ENCODE measurements at regions not wholly inside any gene's neighbourhood (a gene's known extent, or its start where the extent isn't known, plus 50 kb on each side); places are given as distances from the start of the nearest gene placed in this dataset.

DNA sequence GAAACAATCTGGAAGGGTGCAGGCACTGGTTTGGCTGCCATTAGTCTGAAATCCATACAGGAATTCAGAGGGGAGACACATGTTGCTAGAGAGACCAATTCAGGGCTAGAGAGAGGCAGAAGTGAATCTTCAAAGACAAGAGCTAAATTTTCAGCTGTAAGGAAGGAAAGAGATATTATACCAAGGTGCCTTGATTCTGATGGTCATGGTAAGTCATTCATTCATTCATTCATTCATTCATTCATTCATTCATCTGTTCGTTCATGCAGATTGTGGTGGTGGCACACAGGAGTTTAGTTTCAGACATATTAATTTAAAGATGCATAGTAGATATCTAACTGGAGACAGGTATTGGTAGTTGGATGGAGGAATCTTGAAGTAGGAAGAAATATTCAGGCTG, 1493.5 kb upstream of the TMEM132C start:
- H3K27me3 ChIP-seq (ENCODE audit: insufficient read depth, low read length), result no peaks in the 10 kb centered on the region
- no peaks in the 10 kb centered on the region for H3K79me2 ChIP-seq (ENCODE audit: insufficient read depth, low read length)
- H3K4me3 ChIP-seq (ENCODE audit: insufficient read depth, low read length), result no peak overlapping the region
- TF ChIP-seq CTCF (IDR thresholded peaks at IDR 0.05; ENCODE audit: extremely low read depth, low read depth, low read length), result no peak
- no peaks in the 10 kb centered on the region for H4K20me1 ChIP-seq (ENCODE audit: insufficient read depth, low read length)
- no peaks in the 10 kb centered on the region for H3K36me3 ChIP-seq (ENCODE audit: insufficient read depth, low read length)
- H3K4me2 ChIP-seq (ENCODE audit: insufficient read depth, low read length), result no peak overlapping the region
- H3K27ac ChIP-seq (ENCODE audit: low read depth, low read length), result no peak overlapping the region
- no peak overlapping the region for H2AFZ ChIP-seq (ENCODE audit: low read length)
- no peaks in the 10 kb centered on the region for H3K4me1 ChIP-seq (ENCODE audit: insufficient read depth, low read length)
- H3K9me3 ChIP-seq (ENCODE audit: low read depth, low read length), result no peaks in the 10 kb centered on the region
- DNase-seq (ENCODE audit: insufficient read length, low spot score, missing footprints), result no peak

GRCh38 chr12:126776026-126776655, 1490.8 kb upstream of the TMEM132C start:
- H3K36me3 ChIP-seq (ENCODE audit: insufficient read depth, low read length), result no peaks in the 10 kb centered on the region
- H3K4me3 ChIP-seq (ENCODE audit: insufficient read depth, low read length), result no peak overlapping the region
- H3K4me1 ChIP-seq (ENCODE audit: insufficient read depth, low read length), result no peaks in the 10 kb centered on the region
- H3K27me3 ChIP-seq (ENCODE audit: insufficient read depth, low read length), result no peaks in the 10 kb centered on the region
- H3K9me3 ChIP-seq (ENCODE audit: low read depth, low read length), result no peaks in the 10 kb centered on the region
- no peak overlapping the region for H3K4me2 ChIP-seq (ENCODE audit: insufficient read depth, low read length)
- no peak overlapping the region for H2AFZ ChIP-seq (ENCODE audit: low read length)
- H3K27ac ChIP-seq (ENCODE audit: low read depth, low read length), result no peak overlapping the region
- no peak for DNase-seq (ENCODE audit: insufficient read length, low spot score, missing footprints)
- no peaks in the 10 kb centered on the region for H4K20me1 ChIP-seq (ENCODE audit: insufficient read depth, low read length)
- no peak for TF ChIP-seq CTCF (IDR thresholded peaks at IDR 0.05; ENCODE audit: extremely low read depth, low read depth, low read length)
- H3K79me2 ChIP-seq (ENCODE audit: insufficient read depth, low read length), result no peaks in the 10 kb centered on the region

GRCh38 chr12:126780343-126780742, 1486.6 kb upstream of the TMEM132C start:
- Histone ChIP-seq H3K4me3 (ENCODE audit: insufficient read depth, low read length) (no peak overlapping the region), H3K27ac (ENCODE audit: low read depth, low read length) (no peak overlapping the region), H2AFZ (ENCODE audit: low read length) (no peak overlapping the region), H3K36me3 (ENCODE audit: insufficient read depth, low read length) (no peaks in the 10 kb centered on the region), H3K9me3 (ENCODE audit: low read depth, low read length) (no peaks in the 10 kb centered on the region), H3K79me2 (ENCODE audit: insufficient read depth, low read length) (no peaks in the 10 kb centered on the region), H3K4me1 (ENCODE audit: insufficient read depth, low read length) (no peaks in the 10 kb centered on the region), H3K27me3 (ENCODE audit: insufficient read depth, low read length) (no peaks in the 10 kb centered on the region), H4K20me1 (ENCODE audit: insufficient read depth, low read length) (no peaks in the 10 kb centered on the region), H3K4me2 (ENCODE audit: insufficient read depth, low read length) (no peak overlapping the region)
- DNase-seq (ENCODE audit: insufficient read length, low spot score, missing footprints), result no peak
- TF ChIP-seq CTCF (IDR thresholded peaks at IDR 0.05; ENCODE audit: extremely low read depth, low read depth, low read length), result no peak

GRCh38 chr12:126781593-126781992, 1485.4 kb upstream of the TMEM132C start:
- no peaks in the 10 kb centered on the region for H3K27me3 ChIP-seq (ENCODE audit: insufficient read depth, low read length)
- no peak overlapping the region for H3K4me2 ChIP-seq (ENCODE audit: insufficient read depth, low read length)
- H3K9me3 ChIP-seq (ENCODE audit: low read depth, low read length), result no peaks in the 10 kb centered on the region
- H3K79me2 ChIP-seq (ENCODE audit: insufficient read depth, low read length), result no peaks in the 10 kb centered on the region
- H3K4me3 ChIP-seq (ENCODE audit: insufficient read depth, low read length), result no peak overlapping the region
- no peak overlapping the region for H2AFZ ChIP-seq (ENCODE audit: low read length)
- H3K27ac ChIP-seq (ENCODE audit: low read depth, low read length), result no peak overlapping the region
- H3K4me1 ChIP-seq (ENCODE audit: insufficient read depth, low read length), result no peaks in the 10 kb centered on the region
- no peak for DNase-seq (ENCODE audit: insufficient read length, low spot score, missing footprints)
- H3K36me3 ChIP-seq (ENCODE audit: insufficient read depth, low read length), result no peaks in the 10 kb centered on the region
- no peaks in the 10 kb centered on the region for H4K20me1 ChIP-seq (ENCODE audit: insufficient read depth, low read length)
- TF ChIP-seq CTCF (IDR thresholded peaks at IDR 0.05; ENCODE audit: extremely low read depth, low read depth, low read length), result no peak
